ENCODE measurements at regions not wholly inside any gene's neighbourhood (a gene's known extent, or its start where the extent isn't known, plus 50 kb on each side); places are given as distances from the start of the nearest gene placed in this dataset.

DNA sequence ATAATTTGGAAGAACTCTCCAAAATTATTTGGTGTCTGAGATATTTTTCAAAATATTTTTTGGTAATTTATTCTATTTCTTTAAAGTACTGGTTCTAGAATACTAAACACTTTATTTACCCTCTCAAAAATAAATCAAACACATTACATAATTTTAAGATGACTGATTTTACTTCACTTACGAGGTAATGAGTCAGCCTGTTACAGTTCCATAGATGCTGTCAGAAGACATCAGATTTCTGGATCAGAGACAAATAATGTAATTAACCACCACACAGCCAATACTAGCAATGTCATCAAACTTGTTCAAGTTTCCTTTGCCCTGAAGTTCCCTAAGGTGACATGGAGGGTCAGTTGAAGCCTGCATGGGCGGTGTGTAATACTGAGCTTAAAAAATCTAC is 106.1 kb upstream of the CDH9 start:
- no peak for TF ChIP-seq EZH2phosphoT487 (IDR thresholded peaks at IDR 0.05; ENCODE audit: borderline replicate concordance, low read depth, low read length)
- TF ChIP-seq, protein P1, sequence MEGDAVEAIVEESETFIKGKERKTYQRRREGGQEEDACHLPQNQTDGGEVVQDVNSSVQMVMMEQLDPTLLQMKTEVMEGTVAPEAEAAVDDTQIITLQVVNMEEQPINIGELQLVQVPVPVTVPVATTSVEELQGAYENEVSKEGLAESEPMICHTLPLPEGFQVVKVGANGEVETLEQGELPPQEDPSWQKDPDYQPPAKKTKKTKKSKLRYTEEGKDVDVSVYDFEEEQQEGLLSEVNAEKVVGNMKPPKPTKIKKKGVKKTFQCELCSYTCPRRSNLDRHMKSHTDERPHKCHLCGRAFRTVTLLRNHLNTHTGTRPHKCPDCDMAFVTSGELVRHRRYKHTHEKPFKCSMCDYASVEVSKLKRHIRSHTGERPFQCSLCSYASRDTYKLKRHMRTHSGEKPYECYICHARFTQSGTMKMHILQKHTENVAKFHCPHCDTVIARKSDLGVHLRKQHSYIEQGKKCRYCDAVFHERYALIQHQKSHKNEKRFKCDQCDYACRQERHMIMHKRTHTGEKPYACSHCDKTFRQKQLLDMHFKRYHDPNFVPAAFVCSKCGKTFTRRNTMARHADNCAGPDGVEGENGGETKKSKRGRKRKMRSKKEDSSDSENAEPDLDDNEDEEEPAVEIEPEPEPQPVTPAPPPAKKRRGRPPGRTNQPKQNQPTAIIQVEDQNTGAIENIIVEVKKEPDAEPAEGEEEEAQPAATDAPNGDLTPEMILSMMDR (conservative IDR thresholded peaks at IDR 0.05; ENCODE audit: low read length) = no peak
- H3K4me1 ChIP-seq (ENCODE audit: insufficient read depth, low read length, poor library complexity, severe bottlenecking) = no peaks in the 10 kb centered on the region
- no peak overlapping the region for H3K4me3 ChIP-seq (ENCODE audit: low read depth, low read length, poor library complexity, severe bottlenecking)
- ChIA-PET CTCF (ENCODE audit: unreplicated experiment) (no interaction called here), POLR2A (no interaction called here)
- H3K4me2 ChIP-seq (ENCODE audit: low read length) = no peak overlapping the region
- H3K36me3 ChIP-seq (ENCODE audit: insufficient read depth, low read length) = no peaks in the 10 kb centered on the region
- no peaks in the 10 kb centered on the region for H4K20me1 ChIP-seq (ENCODE audit: insufficient read depth, low read length)
- intact Hi-C loops (cut with micrococcal nuclease; ENCODE audit: unreplicated experiment) = no loop called here
- H3K9me2 ChIP-seq (ENCODE audit: insufficient read depth, low read length) = no peaks in the 10 kb centered on the region
- DNase-seq (ENCODE audit: low spot score) = no peak
- no peak overlapping the region for H3K27ac ChIP-seq (ENCODE audit: low read depth, low read length, poor library complexity, severe bottlenecking)
- BruUV-seq (replicated peaks) = no TSS peak
- no peaks in the 10 kb centered on the region for H3K79me2 ChIP-seq (ENCODE audit: insufficient read depth, low read depth, low read length)
- no peak overlapping the region for H2AFZ ChIP-seq (ENCODE audit: low read length)
- H3K9me3 ChIP-seq (ENCODE audit: low read length) = no peaks in the 10 kb centered on the region

GRCh38 chr5:27140831-27141230 is 102.4 kb upstream of the CDH9 start:
- no peaks in the 10 kb centered on the region for H3K4me1 ChIP-seq (ENCODE audit: insufficient read depth, low read length, poor library complexity, severe bottlenecking)
- H4K20me1 ChIP-seq (ENCODE audit: insufficient read depth, low read length) = no peaks in the 10 kb centered on the region
- POLR2A ChIA-PET = no interaction called here
- no peak overlapping the region for H2AFZ ChIP-seq (ENCODE audit: low read length)
- DNase-seq (ENCODE audit: low spot score) = no peak
- H3K36me3 ChIP-seq (ENCODE audit: insufficient read depth, low read length) = no peaks in the 10 kb centered on the region
- BruUV-seq (replicated peaks) = no TSS peak
- TF ChIP-seq, protein P1 (conservative IDR thresholded peaks at IDR 0.05; ENCODE audit: low read length) = no peak
- TF ChIP-seq EZH2phosphoT487 (IDR thresholded peaks at IDR 0.05; ENCODE audit: borderline replicate concordance, low read depth, low read length) = no peak
- no peaks in the 10 kb centered on the region for H3K79me2 ChIP-seq (ENCODE audit: insufficient read depth, low read depth, low read length)
- H3K4me2 ChIP-seq (ENCODE audit: low read length) = no peak overlapping the region
- H3K9me3 ChIP-seq (ENCODE audit: low read length) = no peaks in the 10 kb centered on the region
- no peak overlapping the region for H3K27ac ChIP-seq (ENCODE audit: low read depth, low read length, poor library complexity, severe bottlenecking)
- intact Hi-C loops (cut with micrococcal nuclease; ENCODE audit: unreplicated experiment) = no loop called here
- no peak overlapping the region for H3K4me3 ChIP-seq (ENCODE audit: low read depth, low read length, poor library complexity, severe bottlenecking)
- CTCF ChIA-PET (ENCODE audit: unreplicated experiment) = no interaction called here
- no peaks in the 10 kb centered on the region for H3K9me2 ChIP-seq (ENCODE audit: insufficient read depth, low read length)

- Histone ChIP-seq H3K9me3 (ENCODE audit: low read length) (no peaks in the 10 kb centered on the region), H4K20me1 (ENCODE audit: insufficient read depth, low read length) (no peaks in the 10 kb centered on the region), H3K9me2 (ENCODE audit: insufficient read depth, low read length) (no peaks in the 10 kb centered on the region), H3K79me2 (ENCODE audit: insufficient read depth, low read depth, low read length) (no peaks in the 10 kb centered on the region), H3K27ac (ENCODE audit: low read depth, low read length, poor library complexity, severe bottlenecking) (no peak overlapping the region), H3K36me3 (ENCODE audit: insufficient read depth, low read length) (no peaks in the 10 kb centered on the region), H3K4me2 (ENCODE audit: low read length) (no peak overlapping the region), H3K4me3 (ENCODE audit: low read depth, low read length, poor library complexity, severe bottlenecking) (no peak overlapping the region), H3K4me1 (ENCODE audit: insufficient read depth, low read length, poor library complexity, severe bottlenecking) (no peaks in the 10 kb centered on the region), H2AFZ (ENCODE audit: low read length) (no peak overlapping the region)
- intact Hi-C loops (cut with micrococcal nuclease; ENCODE audit: unreplicated experiment) = no loop called here
- TF ChIP-seq, protein P1 (conservative IDR thresholded peaks at IDR 0.05; ENCODE audit: low read length) = no peak
- no peak for TF ChIP-seq EZH2phosphoT487 (IDR thresholded peaks at IDR 0.05; ENCODE audit: borderline replicate concordance, low read depth, low read length)
- no TSS peak for BruUV-seq (replicated peaks)
- CTCF ChIA-PET (ENCODE audit: unreplicated experiment) = no interaction called here
- no peak for DNase-seq (ENCODE audit: low spot score)
- POLR2A ChIA-PET = no interaction called here
Measured at GRCh38 chr5:27130587-27130986, 92.2 kb upstream of the CDH9 start.

Data from OCI-LY7 (cell line).